ENCODE measurements at regions not wholly inside any gene's neighbourhood (a gene's known extent, or its start where the extent isn't known, plus 50 kb on each side); places are given as distances from the start of the nearest gene placed in this dataset.

- Mint-ChIP-seq H3K36me3 (ENCODE audit: low read depth) (no peaks in the 10 kb centered on the region), H3K4me3 (no peak overlapping the region), H3K4me1 (ENCODE audit: low read depth) (peaks cover 38% of the 10 kb centered on the region), H3K27me3 (ENCODE audit: insufficient read depth) (peaks cover 7% of the 10 kb centered on the region), H3K9me3 (no peaks in the 10 kb centered on the region), H3K27ac (no peak overlapping the region)
- no peak for DNase-seq
- TF ChIP-seq CTCF (IDR thresholded peaks at IDR 0.05): no peak
Measured at GRCh38 chr2:12180031-12180430, 433.6 kb downstream of the LPIN1 start.

GRCh38 chr2:12183032-12183645, 436.7 kb downstream of the LPIN1 start:
- H3K27me3 Mint-ChIP-seq (ENCODE audit: insufficient read depth): peaks cover 10% of the 10 kb centered on the region
- H3K4me1 Mint-ChIP-seq (ENCODE audit: low read depth): peaks cover 8% of the 10 kb centered on the region
- no peak overlapping the region for H3K4me3 Mint-ChIP-seq
- no peak for TF ChIP-seq CTCF (IDR thresholded peaks at IDR 0.05)
- H3K27ac Mint-ChIP-seq: no peak overlapping the region
- H3K9me3 Mint-ChIP-seq: no peaks in the 10 kb centered on the region
- H3K36me3 Mint-ChIP-seq (ENCODE audit: low read depth): no peaks in the 10 kb centered on the region
- no peak for DNase-seq

- peaks cover 10% of the 10 kb centered on the region; the same call in 1 of the 2 replicates for H3K4me1 Mint-ChIP-seq (ENCODE audit: low read depth)
- no peaks in the 10 kb centered on the region for H3K36me3 Mint-ChIP-seq (ENCODE audit: low read depth)
- no peaks in the 10 kb centered on the region for H3K9me3 Mint-ChIP-seq
- H3K27ac Mint-ChIP-seq: no peak overlapping the region
- H3K4me3 Mint-ChIP-seq: no peak overlapping the region
- H3K27me3 Mint-ChIP-seq (ENCODE audit: insufficient read depth): peaks cover 7% of the 10 kb centered on the region
- no peak for DNase-seq
- TF ChIP-seq CTCF (IDR thresholded peaks at IDR 0.05): no peak
Measured at GRCh38 chr2:12192762-12193161, 446.3 kb downstream of the LPIN1 start.

DNA sequence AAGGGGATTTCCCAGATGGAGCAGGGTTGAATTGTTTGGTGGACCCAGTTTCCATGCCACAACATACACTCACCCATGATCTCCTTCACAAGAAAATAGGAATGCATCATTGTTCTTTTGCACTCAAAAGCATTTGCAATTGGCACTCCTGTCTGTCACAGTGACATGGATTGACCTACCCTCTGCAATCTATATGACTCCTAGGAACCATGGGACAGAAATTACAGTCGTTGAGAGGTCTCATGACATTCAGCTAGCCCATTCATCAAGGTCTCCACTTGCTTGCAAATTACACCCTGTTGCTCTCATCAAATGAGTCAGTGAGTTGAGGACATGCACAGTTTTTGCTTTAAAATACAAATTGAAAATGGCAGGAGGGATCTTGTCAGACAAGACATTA, 448.5 kb downstream of the LPIN1 start:
- no peak for DNase-seq
- no peak overlapping the region for H3K27ac Mint-ChIP-seq
- no peak overlapping the region for H3K4me3 Mint-ChIP-seq
- H3K4me1 Mint-ChIP-seq (ENCODE audit: low read depth): peaks cover 10% of the 10 kb centered on the region; the same call in 1 of the 2 replicates
- peaks cover 4% of the 10 kb centered on the region; the same call in 1 of the 2 replicates for H3K36me3 Mint-ChIP-seq (ENCODE audit: low read depth)
- H3K9me3 Mint-ChIP-seq: no peaks in the 10 kb centered on the region
- H3K27me3 Mint-ChIP-seq (ENCODE audit: insufficient read depth): peaks cover 6% of the 10 kb centered on the region
- TF ChIP-seq CTCF (IDR thresholded peaks at IDR 0.05): no peak

DNA sequence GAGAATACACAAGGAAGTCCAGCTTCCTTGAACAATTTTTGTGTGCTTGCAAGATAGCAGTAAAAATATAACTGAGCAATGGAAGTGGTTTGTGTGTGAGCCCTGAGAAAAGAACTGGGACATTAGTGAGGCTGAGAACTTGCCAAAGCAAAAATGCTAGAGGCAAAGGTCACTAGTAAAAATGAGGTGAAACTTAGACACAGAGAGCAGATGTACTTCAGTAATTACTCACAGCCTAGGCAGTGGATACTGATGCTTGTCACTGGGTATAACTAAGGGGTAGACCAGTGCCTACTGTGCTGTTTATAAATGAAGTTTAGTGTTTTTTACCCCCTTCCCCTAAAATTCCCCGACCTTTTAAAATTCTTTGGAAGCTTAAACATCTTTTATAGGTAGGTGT, 450.1 kb downstream of the LPIN1 start:
- H3K4me1 Mint-ChIP-seq (ENCODE audit: low read depth): peaks cover 11% of the 10 kb centered on the region
- H3K27ac Mint-ChIP-seq: no peak overlapping the region
- H3K27me3 Mint-ChIP-seq (ENCODE audit: insufficient read depth): peaks cover 6% of the 10 kb centered on the region
- no peak for TF ChIP-seq CTCF (IDR thresholded peaks at IDR 0.05)
- H3K4me3 Mint-ChIP-seq: no peak overlapping the region
- no peaks in the 10 kb centered on the region for H3K9me3 Mint-ChIP-seq
- DNase-seq: peak; percentile 32
- peaks cover 4% of the 10 kb centered on the region; the same call in 1 of the 2 replicates for H3K36me3 Mint-ChIP-seq (ENCODE audit: low read depth)

Measured in HFFc6 (cell line).